Thyroid gland (tissue), 4 donors: ENCODE measurements at regions not wholly inside any gene's neighbourhood (a gene's known extent, or its start where the extent isn't known, plus 50 kb on each side); places are given as distances from the start of the nearest gene placed in this dataset.

Source experiments
- CTCF ChIP-seq, 6 experiments: fragments of 200-600 bp in 3 of 6; fragments of 450-650 bp in 3 of 6; sonication (generic) in 3 of 6; IDR thresholded peaks; one replicate each; pipeline ENCODE4 v1.5.1; 2016 to 2019; ENCODE audit warnings: antibody characterized with exemption in 6 of 6, mild to moderate bottlenecking in 2 of 6, inconsistent platforms in 1 of 6, moderate library complexity in 1 of 6
- POLR2A ChIP-seq, 2 donors: fragments of 450-650 bp; IDR thresholded peaks; one replicate each; pipeline ENCODE4 v1.6.1; 2017; ENCODE audit warnings: antibody characterized with exemption in 2 of 2, mild to moderate bottlenecking in 2 of 2, moderate library complexity in 1 of 2

- TF ChIP-seq CTCF (IDR thresholded peaks at IDR 0.05) (no peak), POLR2A (IDR thresholded peaks at IDR 0.05) (no peak)
Observed at GRCh38 chr1:79131626-79132025, 125.1 kb upstream of the ADGRL4 start.
